Heart left ventricle (tissue), 13 donors: ENCODE measurements at regions not wholly inside any gene's neighbourhood (a gene's known extent, or its start where the extent isn't known, plus 50 kb on each side); places are given as distances from the start of the nearest gene placed in this dataset.

Experiments used
- POLR2A ChIP-seq, 2 donors: fragments of 450-650 bp; IDR thresholded peaks; one replicate each; pipeline ENCODE4 v1.6.1; 2017; ENCODE audit warnings: antibody characterized with exemption in 2 of 2, mild to moderate bottlenecking in 2 of 2, moderate library complexity in 2 of 2
- TF ChIP-seq, protein P1 (sequence below), 12 donors: fragments of 200-600 bp; sonication (generic) in 4 of 12; IDR thresholded peaks; one replicate each; pipeline versions ENCODE4 v1.5.0 to v1.8.0; 2018 to 2022; ENCODE audit warnings: antibody characterized with exemption in 12 of 12, mild to moderate bottlenecking in 5 of 12
- donor health status: ischemic (EF 13 %, LVEDD 7.1; RV severe dilation, severe dysfunction).
- donor health status: DM: no; HTN: yes; CAD: no.
- donor health status: DM: no; HTN: no; CAD: no.
- donor health status: ischemic (EF 25% LVEDD 6.9; RV normal size, moderate dysfunction).
- donor health status: ischemic (EF 25% LVEDD 5.7; RV mildly dilated, moderate dysfunction).
- donor health status: ischemic (EF 35%, LVEDD 5.7; RV mildly dilated, moderate dysfunction).
- donor health status: nonischemic (EF 11% LVEDD 7.7; RV severe dilation, severe dysfunction).
- donor health status: DM: yes; HTN: yes; CAD: no.
- donor health status: PGD.
- donor health status: ischemic (EF 29% LVEDD 5.4; RV normal size, mild dysfunction).
- donor health status: nonischemic (EF 23%, LVEDD 6.1; RV moderate dilation, normal function).

DNA sequence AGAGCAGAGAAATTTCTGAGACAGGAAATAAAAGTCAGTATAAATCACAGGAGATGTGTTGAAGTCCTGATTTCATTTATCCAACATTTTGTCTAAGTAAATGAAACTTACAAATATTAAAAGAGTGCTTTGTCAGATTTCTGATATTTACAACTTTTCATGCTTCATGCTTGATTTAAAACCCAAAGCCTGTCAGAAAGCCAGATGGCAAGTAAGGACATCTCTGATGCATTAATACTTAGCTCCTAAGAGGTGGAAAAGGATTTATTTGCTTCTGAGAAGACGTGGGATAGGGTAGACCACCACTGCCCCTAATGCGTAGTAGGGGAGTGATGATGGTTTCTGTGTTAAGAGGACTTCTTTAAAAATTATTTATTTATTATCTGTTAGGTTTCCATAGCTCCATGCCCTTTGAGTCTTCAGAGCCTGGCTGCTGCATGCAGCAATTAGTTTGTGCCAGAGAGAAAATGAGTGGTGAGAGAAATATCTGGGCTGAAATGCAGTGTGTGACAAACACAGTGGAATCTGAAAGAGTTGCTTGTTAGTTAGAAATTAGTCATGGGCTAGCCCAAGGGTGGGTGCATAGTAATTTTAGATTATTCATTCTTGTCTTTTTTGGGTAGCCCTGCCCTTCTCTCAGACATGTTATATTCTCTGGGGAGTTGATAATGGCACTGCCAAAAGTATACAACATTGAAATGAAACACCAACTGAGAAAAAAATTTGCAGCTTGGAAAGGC lies 333.8 kb downstream of the C4orf33 start:
- TF ChIP-seq POLR2A (IDR thresholded peaks at IDR 0.05) = no peak
- TF ChIP-seq, protein P1, sequence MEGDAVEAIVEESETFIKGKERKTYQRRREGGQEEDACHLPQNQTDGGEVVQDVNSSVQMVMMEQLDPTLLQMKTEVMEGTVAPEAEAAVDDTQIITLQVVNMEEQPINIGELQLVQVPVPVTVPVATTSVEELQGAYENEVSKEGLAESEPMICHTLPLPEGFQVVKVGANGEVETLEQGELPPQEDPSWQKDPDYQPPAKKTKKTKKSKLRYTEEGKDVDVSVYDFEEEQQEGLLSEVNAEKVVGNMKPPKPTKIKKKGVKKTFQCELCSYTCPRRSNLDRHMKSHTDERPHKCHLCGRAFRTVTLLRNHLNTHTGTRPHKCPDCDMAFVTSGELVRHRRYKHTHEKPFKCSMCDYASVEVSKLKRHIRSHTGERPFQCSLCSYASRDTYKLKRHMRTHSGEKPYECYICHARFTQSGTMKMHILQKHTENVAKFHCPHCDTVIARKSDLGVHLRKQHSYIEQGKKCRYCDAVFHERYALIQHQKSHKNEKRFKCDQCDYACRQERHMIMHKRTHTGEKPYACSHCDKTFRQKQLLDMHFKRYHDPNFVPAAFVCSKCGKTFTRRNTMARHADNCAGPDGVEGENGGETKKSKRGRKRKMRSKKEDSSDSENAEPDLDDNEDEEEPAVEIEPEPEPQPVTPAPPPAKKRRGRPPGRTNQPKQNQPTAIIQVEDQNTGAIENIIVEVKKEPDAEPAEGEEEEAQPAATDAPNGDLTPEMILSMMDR (IDR thresholded peaks at IDR 0.05) = no peak
